ENCODE measurements at regions not wholly inside any gene's neighbourhood (a gene's known extent, or its start where the extent isn't known, plus 50 kb on each side); places are given as distances from the start of the nearest gene placed in this dataset.

DNA sequence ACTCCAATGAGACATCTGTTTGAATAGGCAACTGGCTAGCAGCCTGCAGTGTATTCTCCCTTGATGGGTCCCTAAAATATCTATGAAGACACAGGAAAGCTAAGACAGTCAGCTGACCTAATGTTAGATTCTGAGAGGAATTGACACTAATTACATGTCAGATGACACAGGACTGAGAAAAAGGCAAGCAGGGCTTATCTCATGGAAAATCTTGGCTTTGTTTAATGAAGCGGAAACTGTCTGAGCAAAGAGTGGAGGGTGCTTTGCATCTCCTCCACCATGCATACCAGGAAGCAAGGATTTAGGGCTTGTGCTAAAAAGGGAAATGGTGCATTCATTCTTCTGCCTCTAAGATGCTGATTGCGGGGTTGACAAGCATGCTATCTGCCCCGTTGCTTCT is 135.5 kb upstream of the GLI3 start:
- Mint-ChIP-seq H3K9me3 (ENCODE audit: unreplicated experiment) (peaks cover 7% of the 10 kb centered on the region), H3K4me1 (ENCODE audit: low read depth, unreplicated experiment) (peaks cover 2% of the 10 kb centered on the region), H3K4me3 (ENCODE audit: unreplicated experiment) (no peak overlapping the region), H3K27me3 (ENCODE audit: unreplicated experiment) (no peaks in the 10 kb centered on the region), H3K36me3 (ENCODE audit: unreplicated experiment) (peaks cover 7% of the 10 kb centered on the region), H3K27ac (ENCODE audit: unreplicated experiment) (no peak overlapping the region)
- TF ChIP-seq CTCF (IDR thresholded peaks at IDR 0.05; ENCODE audit: partially characterized antibody, unreplicated experiment): no peak
- DNase-seq: no peak

DNA sequence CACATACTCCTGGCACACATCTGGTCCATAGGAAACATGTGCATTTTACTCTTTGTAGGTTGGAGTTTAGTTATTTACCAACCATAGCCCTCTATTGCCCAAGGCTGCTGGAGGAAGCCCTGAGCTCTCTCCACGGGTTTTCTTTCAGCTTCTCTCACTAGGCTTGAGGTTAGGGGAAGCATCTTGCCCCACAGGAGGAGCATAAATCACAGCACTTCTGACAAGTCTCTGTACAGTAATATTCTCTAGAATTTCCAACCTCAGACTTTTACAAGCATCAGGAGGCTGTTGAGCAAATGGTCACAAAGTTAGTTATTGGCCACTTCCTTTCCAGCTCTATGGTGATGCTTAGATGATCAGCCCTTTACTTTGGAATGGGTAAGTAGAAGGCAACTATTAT is 122.9 kb upstream of the GLI3 start:
- Mint-ChIP-seq H3K36me3 (ENCODE audit: unreplicated experiment) (no peaks in the 10 kb centered on the region), H3K27ac (ENCODE audit: unreplicated experiment) (no peak overlapping the region), H3K4me3 (ENCODE audit: unreplicated experiment) (no peak overlapping the region), H3K4me1 (ENCODE audit: low read depth, unreplicated experiment) (no peaks in the 10 kb centered on the region), H3K27me3 (ENCODE audit: unreplicated experiment) (no peaks in the 10 kb centered on the region), H3K9me3 (ENCODE audit: unreplicated experiment) (peaks cover 2% of the 10 kb centered on the region)
- no peak for DNase-seq
- no peak for TF ChIP-seq CTCF (IDR thresholded peaks at IDR 0.05; ENCODE audit: partially characterized antibody, unreplicated experiment)

- Mint-ChIP-seq H3K4me1 (ENCODE audit: low read depth, unreplicated experiment) (peaks cover 8% of the 10 kb centered on the region), H3K27ac (ENCODE audit: unreplicated experiment) (no peak overlapping the region), H3K9me3 (ENCODE audit: unreplicated experiment) (peaks cover 3% of the 10 kb centered on the region), H3K27me3 (ENCODE audit: unreplicated experiment) (no peaks in the 10 kb centered on the region), H3K36me3 (ENCODE audit: unreplicated experiment) (no peaks in the 10 kb centered on the region), H3K4me3 (ENCODE audit: unreplicated experiment) (no peak overlapping the region)
- DNase-seq: no peak
- no peak for TF ChIP-seq CTCF (IDR thresholded peaks at IDR 0.05; ENCODE audit: partially characterized antibody, unreplicated experiment)
Measured at GRCh38 chr7:42351316-42351935, 114.4 kb upstream of the GLI3 start.

- Mint-ChIP-seq H3K4me1 (ENCODE audit: low read depth, unreplicated experiment) (peaks cover 11% of the 10 kb centered on the region), H3K27me3 (ENCODE audit: unreplicated experiment) (no peaks in the 10 kb centered on the region), H3K27ac (ENCODE audit: unreplicated experiment) (no peak overlapping the region)
Measured at GRCh38 chr7:42350801-42351200, 113.8 kb upstream of the GLI3 start.

More at GRCh38 chr7:42350801-42351200, 113.8 kb upstream of the GLI3 start:
- Mint-ChIP-seq H3K36me3 (ENCODE audit: unreplicated experiment) (no peaks in the 10 kb centered on the region), H3K9me3 (ENCODE audit: unreplicated experiment) (peaks cover 3% of the 10 kb centered on the region), H3K4me3 (ENCODE audit: unreplicated experiment) (no peak overlapping the region)
- DNase-seq: no peak
- TF ChIP-seq CTCF (IDR thresholded peaks at IDR 0.05; ENCODE audit: partially characterized antibody, unreplicated experiment): no peak
